SK-N-SH (cell line): ENCODE measurements at regions not wholly inside any gene's neighbourhood (a gene's known extent, or its start where the extent isn't known, plus 50 kb on each side); places are given as distances from the start of the nearest gene placed in this dataset.

ENCODE experiments used
- NRF1 ChIP-seq: IDR thresholded peaks from 2 replicates; pipeline ENCODE4 v1.6.1; 2012; ENCODE audit warnings: low read depth, mild to moderate bottlenecking, low read length
- RAD21 ChIP-seq: IDR thresholded peaks from 2 replicates; pipeline ENCODE4 v1.6.1; 2012; ENCODE audit warnings: mild to moderate bottlenecking, low read length
- SMC3 ChIP-seq: IDR thresholded peaks from 2 replicates; pipeline ENCODE4 v1.6.1; 2012; ENCODE audit warnings: low read depth, low read length, improper control_type of control experiment
- USF2 ChIP-seq: fragments of 150-350 bp; IDR thresholded peaks from 2 replicates; pipeline ENCODE4 v1.6.1; 2017; ENCODE audit warnings: antibody characterized with exemption, low read length, low read depth, borderline replicate concordance
- TF ChIP-seq, protein P1 (sequence below): fragments of 200-600 bp; sonication (generic); IDR thresholded peaks from 2 replicates; pipeline ENCODE4 v1.6.1; 2017; ENCODE audit warnings: antibody characterized with exemption, mild to moderate bottlenecking, moderate library complexity
- TF ChIP-seq, protein P2 (sequence below): IDR thresholded peaks from 2 replicates; pipeline ENCODE4 v1.6.1; 2012; ENCODE audit warnings: mild to moderate bottlenecking, low read depth, low read length, moderate library complexity
- TF ChIP-seq, protein P3 (sequence below): IDR thresholded peaks from 2 replicates; pipeline ENCODE4 v1.4.0; 2012; ENCODE audit warnings: low read depth

DNA sequence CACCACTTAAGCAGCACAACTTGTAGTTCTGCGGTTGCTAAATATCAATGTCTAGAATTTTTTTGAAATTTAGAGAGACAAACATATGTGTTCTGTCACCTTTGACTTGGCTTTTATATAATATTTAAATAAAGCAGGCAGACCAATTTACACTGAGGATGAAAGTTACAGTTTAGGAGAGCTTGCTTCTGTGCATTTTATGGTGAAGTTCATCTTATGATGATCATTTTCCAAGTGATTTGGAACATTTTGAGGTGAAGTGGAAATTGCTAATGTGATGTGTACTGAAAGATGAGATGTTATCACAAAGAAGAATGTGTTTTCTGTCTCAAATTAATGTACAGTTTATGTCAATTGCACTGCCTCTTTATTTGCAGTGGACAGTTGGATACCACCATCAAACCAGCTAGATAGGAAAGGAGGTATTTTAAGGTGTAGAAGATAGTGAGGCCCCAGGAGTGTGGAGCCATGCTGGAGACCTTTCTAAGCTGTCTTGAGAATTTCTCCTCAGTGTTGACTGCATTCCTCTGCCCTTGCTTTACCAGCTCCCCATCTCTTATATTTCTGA lies 461.9 kb downstream of the UTRN start:
- TF ChIP-seq SMC3 (no peak), USF2 (no peak), RAD21 (no peak), NRF1 (no peak)
- TF ChIP-seq, protein P1, sequence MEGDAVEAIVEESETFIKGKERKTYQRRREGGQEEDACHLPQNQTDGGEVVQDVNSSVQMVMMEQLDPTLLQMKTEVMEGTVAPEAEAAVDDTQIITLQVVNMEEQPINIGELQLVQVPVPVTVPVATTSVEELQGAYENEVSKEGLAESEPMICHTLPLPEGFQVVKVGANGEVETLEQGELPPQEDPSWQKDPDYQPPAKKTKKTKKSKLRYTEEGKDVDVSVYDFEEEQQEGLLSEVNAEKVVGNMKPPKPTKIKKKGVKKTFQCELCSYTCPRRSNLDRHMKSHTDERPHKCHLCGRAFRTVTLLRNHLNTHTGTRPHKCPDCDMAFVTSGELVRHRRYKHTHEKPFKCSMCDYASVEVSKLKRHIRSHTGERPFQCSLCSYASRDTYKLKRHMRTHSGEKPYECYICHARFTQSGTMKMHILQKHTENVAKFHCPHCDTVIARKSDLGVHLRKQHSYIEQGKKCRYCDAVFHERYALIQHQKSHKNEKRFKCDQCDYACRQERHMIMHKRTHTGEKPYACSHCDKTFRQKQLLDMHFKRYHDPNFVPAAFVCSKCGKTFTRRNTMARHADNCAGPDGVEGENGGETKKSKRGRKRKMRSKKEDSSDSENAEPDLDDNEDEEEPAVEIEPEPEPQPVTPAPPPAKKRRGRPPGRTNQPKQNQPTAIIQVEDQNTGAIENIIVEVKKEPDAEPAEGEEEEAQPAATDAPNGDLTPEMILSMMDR = no peak
- TF ChIP-seq, protein P2, sequence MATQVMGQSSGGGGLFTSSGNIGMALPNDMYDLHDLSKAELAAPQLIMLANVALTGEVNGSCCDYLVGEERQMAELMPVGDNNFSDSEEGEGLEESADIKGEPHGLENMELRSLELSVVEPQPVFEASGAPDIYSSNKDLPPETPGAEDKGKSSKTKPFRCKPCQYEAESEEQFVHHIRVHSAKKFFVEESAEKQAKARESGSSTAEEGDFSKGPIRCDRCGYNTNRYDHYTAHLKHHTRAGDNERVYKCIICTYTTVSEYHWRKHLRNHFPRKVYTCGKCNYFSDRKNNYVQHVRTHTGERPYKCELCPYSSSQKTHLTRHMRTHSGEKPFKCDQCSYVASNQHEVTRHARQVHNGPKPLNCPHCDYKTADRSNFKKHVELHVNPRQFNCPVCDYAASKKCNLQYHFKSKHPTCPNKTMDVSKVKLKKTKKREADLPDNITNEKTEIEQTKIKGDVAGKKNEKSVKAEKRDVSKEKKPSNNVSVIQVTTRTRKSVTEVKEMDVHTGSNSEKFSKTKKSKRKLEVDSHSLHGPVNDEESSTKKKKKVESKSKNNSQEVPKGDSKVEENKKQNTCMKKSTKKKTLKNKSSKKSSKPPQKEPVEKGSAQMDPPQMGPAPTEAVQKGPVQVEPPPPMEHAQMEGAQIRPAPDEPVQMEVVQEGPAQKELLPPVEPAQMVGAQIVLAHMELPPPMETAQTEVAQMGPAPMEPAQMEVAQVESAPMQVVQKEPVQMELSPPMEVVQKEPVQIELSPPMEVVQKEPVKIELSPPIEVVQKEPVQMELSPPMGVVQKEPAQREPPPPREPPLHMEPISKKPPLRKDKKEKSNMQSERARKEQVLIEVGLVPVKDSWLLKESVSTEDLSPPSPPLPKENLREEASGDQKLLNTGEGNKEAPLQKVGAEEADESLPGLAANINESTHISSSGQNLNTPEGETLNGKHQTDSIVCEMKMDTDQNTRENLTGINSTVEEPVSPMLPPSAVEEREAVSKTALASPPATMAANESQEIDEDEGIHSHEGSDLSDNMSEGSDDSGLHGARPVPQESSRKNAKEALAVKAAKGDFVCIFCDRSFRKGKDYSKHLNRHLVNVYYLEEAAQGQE = no peak
- TF ChIP-seq, protein P3, sequence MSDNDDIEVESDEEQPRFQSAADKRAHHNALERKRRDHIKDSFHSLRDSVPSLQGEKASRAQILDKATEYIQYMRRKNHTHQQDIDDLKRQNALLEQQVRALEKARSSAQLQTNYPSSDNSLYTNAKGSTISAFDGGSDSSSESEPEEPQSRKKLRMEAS = no peak
